ENCODE measurements at regions not wholly inside any gene's neighbourhood (a gene's known extent, or its start where the extent isn't known, plus 50 kb on each side); places are given as distances from the start of the nearest gene placed in this dataset.

DNA sequence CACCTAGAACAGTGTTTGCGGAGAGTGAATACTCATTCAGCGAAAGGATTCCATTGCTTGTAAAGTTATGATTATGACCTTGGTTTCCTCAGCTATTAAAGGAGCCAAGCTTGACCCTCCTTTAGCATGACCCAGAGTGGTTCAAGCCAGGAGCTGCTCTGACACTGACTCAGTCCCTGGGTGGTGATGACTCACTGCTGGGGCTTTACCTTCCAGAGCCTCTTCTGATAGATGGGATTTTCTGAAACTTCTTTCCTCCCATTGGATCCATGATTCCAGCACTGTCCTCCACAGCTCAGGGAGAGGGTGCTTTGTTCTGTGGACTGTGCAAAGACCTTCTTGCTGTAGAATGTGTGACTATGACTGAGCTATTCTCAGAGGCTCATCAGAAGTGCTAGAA lies 77.4 kb downstream of the S1PR1 start:
- CTCF ChIA-PET: no interaction called here
- BruUV-seq (replicated peaks): no TSS peak
- in situ Hi-C loops (cut with HindIII; ENCODE audit: low pct_unique_long_range_greater_than_20kb, low sequenced_read_pairs) (no loop called here), intact Hi-C loops (cut with micrococcal nuclease; ENCODE audit: unreplicated experiment) (loop anchor here (10.0 kb wide), 1 partner anchor 871 kb away; no protein-coding TSS in a partner anchor)
- no peaks in the 10 kb centered on the region for H3K9me3 ChIP-seq (ENCODE audit: control insufficient read depth, insufficient read depth, low read depth, low read length)
- TF ChIP-seq, protein P1, sequence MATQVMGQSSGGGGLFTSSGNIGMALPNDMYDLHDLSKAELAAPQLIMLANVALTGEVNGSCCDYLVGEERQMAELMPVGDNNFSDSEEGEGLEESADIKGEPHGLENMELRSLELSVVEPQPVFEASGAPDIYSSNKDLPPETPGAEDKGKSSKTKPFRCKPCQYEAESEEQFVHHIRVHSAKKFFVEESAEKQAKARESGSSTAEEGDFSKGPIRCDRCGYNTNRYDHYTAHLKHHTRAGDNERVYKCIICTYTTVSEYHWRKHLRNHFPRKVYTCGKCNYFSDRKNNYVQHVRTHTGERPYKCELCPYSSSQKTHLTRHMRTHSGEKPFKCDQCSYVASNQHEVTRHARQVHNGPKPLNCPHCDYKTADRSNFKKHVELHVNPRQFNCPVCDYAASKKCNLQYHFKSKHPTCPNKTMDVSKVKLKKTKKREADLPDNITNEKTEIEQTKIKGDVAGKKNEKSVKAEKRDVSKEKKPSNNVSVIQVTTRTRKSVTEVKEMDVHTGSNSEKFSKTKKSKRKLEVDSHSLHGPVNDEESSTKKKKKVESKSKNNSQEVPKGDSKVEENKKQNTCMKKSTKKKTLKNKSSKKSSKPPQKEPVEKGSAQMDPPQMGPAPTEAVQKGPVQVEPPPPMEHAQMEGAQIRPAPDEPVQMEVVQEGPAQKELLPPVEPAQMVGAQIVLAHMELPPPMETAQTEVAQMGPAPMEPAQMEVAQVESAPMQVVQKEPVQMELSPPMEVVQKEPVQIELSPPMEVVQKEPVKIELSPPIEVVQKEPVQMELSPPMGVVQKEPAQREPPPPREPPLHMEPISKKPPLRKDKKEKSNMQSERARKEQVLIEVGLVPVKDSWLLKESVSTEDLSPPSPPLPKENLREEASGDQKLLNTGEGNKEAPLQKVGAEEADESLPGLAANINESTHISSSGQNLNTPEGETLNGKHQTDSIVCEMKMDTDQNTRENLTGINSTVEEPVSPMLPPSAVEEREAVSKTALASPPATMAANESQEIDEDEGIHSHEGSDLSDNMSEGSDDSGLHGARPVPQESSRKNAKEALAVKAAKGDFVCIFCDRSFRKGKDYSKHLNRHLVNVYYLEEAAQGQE (IDR thresholded peaks at IDR 0.05; ENCODE audit: insufficient read depth in 1 of 2, low read depth in 2 of 2, low read length in 1 of 2): no peak
- no peak for TF ChIP-seq POLR2AphosphoS5 (IDR thresholded peaks at IDR 0.05; ENCODE audit: low read depth, low read length)
- ATAC-seq (no peak), DNase-seq (ENCODE audit: low read depth, low spot score) (no peak)
- H3K4me1 ChIP-seq (ENCODE audit: control insufficient read depth, insufficient read depth, low read length): no peaks in the 10 kb centered on the region
- no peak overlapping the region for H3K27ac ChIP-seq (ENCODE audit: low read length)
- H3K4me3 ChIP-seq (ENCODE audit: low read depth in 2 of 2, low read length in 2 of 2): no peak overlapping the region
- H3K36me3 ChIP-seq (ENCODE audit: control insufficient read depth, insufficient read depth, low read length): no peaks in the 10 kb centered on the region
- POLR2A ChIA-PET: no interaction called here
- H3K27me3 ChIP-seq (ENCODE audit: control insufficient read depth, insufficient read depth, low read length): no peaks in the 10 kb centered on the region

DNA sequence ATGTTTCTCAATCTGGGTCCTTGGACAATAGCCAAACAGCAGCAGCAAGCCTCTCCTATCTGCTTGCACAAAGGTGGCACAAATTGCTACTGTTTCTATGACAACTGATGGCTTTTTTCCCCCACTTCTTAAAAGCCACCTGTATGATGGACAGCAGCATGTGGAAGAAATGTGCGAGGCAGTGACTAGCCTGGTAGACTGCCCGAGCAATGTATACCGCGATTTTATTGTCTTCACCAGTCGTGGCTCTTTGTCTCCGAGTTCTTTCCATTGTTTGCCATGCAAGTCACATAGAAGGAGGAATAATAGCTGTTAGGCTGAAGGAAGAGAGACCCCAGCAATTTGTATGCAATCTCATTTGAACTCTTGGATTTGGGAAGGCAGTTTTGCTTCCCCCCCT lies 79.4 kb downstream of the S1PR1 start:
- H3K9me3 ChIP-seq (ENCODE audit: control insufficient read depth, insufficient read depth, low read depth, low read length): no peaks in the 10 kb centered on the region
- H3K36me3 ChIP-seq (ENCODE audit: control insufficient read depth, insufficient read depth, low read length): no peaks in the 10 kb centered on the region
- no peak overlapping the region for H3K27ac ChIP-seq (ENCODE audit: low read length)
- H3K4me3 ChIP-seq (ENCODE audit: low read depth in 2 of 2, low read length in 2 of 2): no peak overlapping the region
- no peaks in the 10 kb centered on the region for H3K27me3 ChIP-seq (ENCODE audit: control insufficient read depth, insufficient read depth, low read length)
- in situ Hi-C loops (cut with HindIII; ENCODE audit: low pct_unique_long_range_greater_than_20kb, low sequenced_read_pairs): no loop called here
- BruUV-seq (replicated peaks): no TSS peak
- POLR2A ChIA-PET: no interaction called here
- no peaks in the 10 kb centered on the region for H3K4me1 ChIP-seq (ENCODE audit: control insufficient read depth, insufficient read depth, low read length)
- no peak for ATAC-seq
- TF ChIP-seq SIN3A (IDR thresholded peaks at IDR 0.05; ENCODE audit: borderline replicate concordance, insufficient read depth, low read depth, low read length) (no peak), POLR2AphosphoS5 (IDR thresholded peaks at IDR 0.05; ENCODE audit: low read depth, low read length) (no peak), TCF7L2 (IDR thresholded peaks at IDR 0.05; ENCODE audit: low read depth, low read length) (no peak)
- TF ChIP-seq, protein P2, sequence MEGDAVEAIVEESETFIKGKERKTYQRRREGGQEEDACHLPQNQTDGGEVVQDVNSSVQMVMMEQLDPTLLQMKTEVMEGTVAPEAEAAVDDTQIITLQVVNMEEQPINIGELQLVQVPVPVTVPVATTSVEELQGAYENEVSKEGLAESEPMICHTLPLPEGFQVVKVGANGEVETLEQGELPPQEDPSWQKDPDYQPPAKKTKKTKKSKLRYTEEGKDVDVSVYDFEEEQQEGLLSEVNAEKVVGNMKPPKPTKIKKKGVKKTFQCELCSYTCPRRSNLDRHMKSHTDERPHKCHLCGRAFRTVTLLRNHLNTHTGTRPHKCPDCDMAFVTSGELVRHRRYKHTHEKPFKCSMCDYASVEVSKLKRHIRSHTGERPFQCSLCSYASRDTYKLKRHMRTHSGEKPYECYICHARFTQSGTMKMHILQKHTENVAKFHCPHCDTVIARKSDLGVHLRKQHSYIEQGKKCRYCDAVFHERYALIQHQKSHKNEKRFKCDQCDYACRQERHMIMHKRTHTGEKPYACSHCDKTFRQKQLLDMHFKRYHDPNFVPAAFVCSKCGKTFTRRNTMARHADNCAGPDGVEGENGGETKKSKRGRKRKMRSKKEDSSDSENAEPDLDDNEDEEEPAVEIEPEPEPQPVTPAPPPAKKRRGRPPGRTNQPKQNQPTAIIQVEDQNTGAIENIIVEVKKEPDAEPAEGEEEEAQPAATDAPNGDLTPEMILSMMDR (IDR thresholded peaks at IDR 0.05): no peak
- TF ChIP-seq, protein P1 (IDR thresholded peaks at IDR 0.05; ENCODE audit: insufficient read depth in 1 of 2, low read depth in 2 of 2, low read length in 1 of 2): no peak
- intact Hi-C loops (cut with micrococcal nuclease; ENCODE audit: unreplicated experiment): loop anchor here (10.0 kb wide), 1 partner anchor 869 kb away; no protein-coding TSS in a partner anchor
- CTCF ChIA-PET: no interaction called here
- DNase-seq (ENCODE audit: low read depth, low spot score): no peak

Data from Panc1 (cell line).